Prostate gland (tissue), 2 donors: ENCODE measurements at regions not wholly inside any gene's neighbourhood (a gene's known extent, or its start where the extent isn't known, plus 50 kb on each side); places are given as distances from the start of the nearest gene placed in this dataset.

Experiments
- POLR2A ChIP-seq: fragments of 450-650 bp; IDR thresholded peaks from one replicate; pipeline ENCODE4 v1.6.1; 2016; ENCODE audit warnings: antibody characterized with exemption, mild to moderate bottlenecking
- POLR2AphosphoS5 ChIP-seq: sonication (generic); formaldehyde crosslinking; IDR thresholded peaks from one replicate; pipeline ENCODE4 v1.6.1; 2017; ENCODE audit warnings: antibody characterized with exemption
- TF ChIP-seq, protein P1 (sequence below), 4 experiments: fragments of 200-600 bp in 2 of 4; fragments of 450-650 bp in 2 of 4; sonication (generic) in 2 of 4; IDR thresholded peaks; 1 replicate in 3 of 4; 2 replicates in 1 of 4; pipeline ENCODE4 v1.5.1; 2016 to 2019; ENCODE audit warnings: antibody characterized with exemption in 4 of 4, mild to moderate bottlenecking in 2 of 4, moderate library complexity in 2 of 4

- TF ChIP-seq POLR2AphosphoS5 (no peak), POLR2A (no peak)
- TF ChIP-seq, protein P1, sequence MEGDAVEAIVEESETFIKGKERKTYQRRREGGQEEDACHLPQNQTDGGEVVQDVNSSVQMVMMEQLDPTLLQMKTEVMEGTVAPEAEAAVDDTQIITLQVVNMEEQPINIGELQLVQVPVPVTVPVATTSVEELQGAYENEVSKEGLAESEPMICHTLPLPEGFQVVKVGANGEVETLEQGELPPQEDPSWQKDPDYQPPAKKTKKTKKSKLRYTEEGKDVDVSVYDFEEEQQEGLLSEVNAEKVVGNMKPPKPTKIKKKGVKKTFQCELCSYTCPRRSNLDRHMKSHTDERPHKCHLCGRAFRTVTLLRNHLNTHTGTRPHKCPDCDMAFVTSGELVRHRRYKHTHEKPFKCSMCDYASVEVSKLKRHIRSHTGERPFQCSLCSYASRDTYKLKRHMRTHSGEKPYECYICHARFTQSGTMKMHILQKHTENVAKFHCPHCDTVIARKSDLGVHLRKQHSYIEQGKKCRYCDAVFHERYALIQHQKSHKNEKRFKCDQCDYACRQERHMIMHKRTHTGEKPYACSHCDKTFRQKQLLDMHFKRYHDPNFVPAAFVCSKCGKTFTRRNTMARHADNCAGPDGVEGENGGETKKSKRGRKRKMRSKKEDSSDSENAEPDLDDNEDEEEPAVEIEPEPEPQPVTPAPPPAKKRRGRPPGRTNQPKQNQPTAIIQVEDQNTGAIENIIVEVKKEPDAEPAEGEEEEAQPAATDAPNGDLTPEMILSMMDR (IDR thresholded peaks at IDR 0.05), result no peak
Observed at GRCh38 chr18:76689646-76690264, 132.6 kb upstream of the ZNF236 start.
